ENCODE measurements at regions not wholly inside any gene's neighbourhood (a gene's known extent, or its start where the extent isn't known, plus 50 kb on each side); places are given as distances from the start of the nearest gene placed in this dataset.
"Not testable (repeated sequence)": the region's sequence is repeated elsewhere in the genome, so short reads cannot be mapped to it uniquely, and the experiment has no call there.

GRCh38 chr2:167355821-167356220 lies 467.5 kb downstream of the XIRP2 start:
- no peaks in the 10 kb centered on the region for H3K27me3 Mint-ChIP-seq
- ATAC-seq (replicated peaks; ENCODE audit: extremely low read depth, poor library complexity, severe bottlenecking) (no peak), DNase-seq (ENCODE audit: low spot score in 2 of 2) (no peak)
- H3K4me3 Mint-ChIP-seq: no peak overlapping the region
- H3K36me3 Mint-ChIP-seq (ENCODE audit: insufficient read depth): no peaks in the 10 kb centered on the region
- peaks cover 12% of the 10 kb centered on the region for H3K9me3 Mint-ChIP-seq
- H3K27ac Mint-ChIP-seq (ENCODE audit: low read depth): no peak overlapping the region
- H3K4me1 Mint-ChIP-seq: no peaks in the 10 kb centered on the region

- Mint-ChIP-seq H3K9me3 (peaks cover 12% of the 10 kb centered on the region), H3K4me3 (no peak overlapping the region), H3K27ac (ENCODE audit: low read depth) (no peak overlapping the region), H3K36me3 (ENCODE audit: insufficient read depth) (no peaks in the 10 kb centered on the region), H3K4me1 (no peaks in the 10 kb centered on the region), H3K27me3 (no peaks in the 10 kb centered on the region)
- ATAC-seq (replicated peaks; ENCODE audit: extremely low read depth, poor library complexity, severe bottlenecking) (no peak), DNase-seq (ENCODE audit: low spot score in 2 of 2) (no peak)
Observed at GRCh38 chr2:167353605-167354280, 465.5 kb downstream of the XIRP2 start.

- ATAC-seq (replicated peaks; ENCODE audit: extremely low read depth, poor library complexity, severe bottlenecking): no peak
- Mint-ChIP-seq H3K27ac (ENCODE audit: low read depth) (no peak overlapping the region), H3K4me1 (no peaks in the 10 kb centered on the region), H3K4me3 (no peak overlapping the region), H3K27me3 (no peaks in the 10 kb centered on the region), H3K9me3 (no peaks in the 10 kb centered on the region), H3K36me3 (ENCODE audit: insufficient read depth) (no peaks in the 10 kb centered on the region)
- no peak for DNase-seq (ENCODE audit: low spot score in 2 of 2)
Observed at GRCh38 chr2:167345559-167345958, 457.3 kb downstream of the XIRP2 start.

GRCh38 chr2:167342769-167343168 lies 454.5 kb downstream of the XIRP2 start:
- H3K27ac Mint-ChIP-seq (ENCODE audit: low read depth): no peak overlapping the region
- no peaks in the 10 kb centered on the region for H3K4me1 Mint-ChIP-seq
- H3K9me3 Mint-ChIP-seq: no peaks in the 10 kb centered on the region
- no peak for ATAC-seq (replicated peaks; ENCODE audit: extremely low read depth, poor library complexity, severe bottlenecking)
- H3K36me3 Mint-ChIP-seq (ENCODE audit: insufficient read depth): no peaks in the 10 kb centered on the region
- no peak overlapping the region for H3K4me3 Mint-ChIP-seq
- no peak for DNase-seq (ENCODE audit: low spot score in 2 of 2)
- no peaks in the 10 kb centered on the region for H3K27me3 Mint-ChIP-seq

GRCh38 chr2:167340322-167340721 lies 452.0 kb downstream of the XIRP2 start:
- H3K4me3 Mint-ChIP-seq: no peak overlapping the region
- H3K27me3 Mint-ChIP-seq: no peaks in the 10 kb centered on the region
- H3K9me3 Mint-ChIP-seq: no peaks in the 10 kb centered on the region
- no peak for ATAC-seq (replicated peaks; ENCODE audit: extremely low read depth, poor library complexity, severe bottlenecking)
- DNase-seq (ENCODE audit: low spot score in 2 of 2): no peak
- no peaks in the 10 kb centered on the region for H3K4me1 Mint-ChIP-seq
- H3K27ac Mint-ChIP-seq (ENCODE audit: low read depth): no peak overlapping the region
- no peaks in the 10 kb centered on the region for H3K36me3 Mint-ChIP-seq (ENCODE audit: insufficient read depth)

- ATAC-seq (replicated peaks; ENCODE audit: extremely low read depth, poor library complexity, severe bottlenecking) (no peak), DNase-seq (ENCODE audit: low spot score in 2 of 2) (no peak)
- Mint-ChIP-seq H3K27me3 (no peaks in the 10 kb centered on the region), H3K4me3 (no peak overlapping the region), H3K36me3 (ENCODE audit: insufficient read depth) (no peaks in the 10 kb centered on the region), H3K9me3 (no peaks in the 10 kb centered on the region), H3K4me1 (no peaks in the 10 kb centered on the region), H3K27ac (ENCODE audit: low read depth) (no peak overlapping the region)
Observed at GRCh38 chr2:167336213-167336612, 447.9 kb downstream of the XIRP2 start.

GRCh38 chr2:167335541-167335992 lies 447.3 kb downstream of the XIRP2 start:
- no peaks in the 10 kb centered on the region for H3K27me3 Mint-ChIP-seq
- H3K27ac Mint-ChIP-seq (ENCODE audit: low read depth): no peak overlapping the region
- no peaks in the 10 kb centered on the region for H3K36me3 Mint-ChIP-seq (ENCODE audit: insufficient read depth)
- ATAC-seq (replicated peaks; ENCODE audit: extremely low read depth, poor library complexity, severe bottlenecking) (no peak), DNase-seq (ENCODE audit: low spot score in 2 of 2) (no peak)
- H3K9me3 Mint-ChIP-seq: no peaks in the 10 kb centered on the region
- no peak overlapping the region for H3K4me3 Mint-ChIP-seq
- H3K4me1 Mint-ChIP-seq: no peaks in the 10 kb centered on the region

- Mint-ChIP-seq H3K27ac (ENCODE audit: low read depth) (no peak overlapping the region), H3K27me3 (no peaks in the 10 kb centered on the region), H3K4me1 (no peaks in the 10 kb centered on the region), H3K9me3 (no peaks in the 10 kb centered on the region), H3K4me3 (no peak overlapping the region), H3K36me3 (ENCODE audit: insufficient read depth) (no peaks in the 10 kb centered on the region)
- no peak for ATAC-seq (replicated peaks; ENCODE audit: extremely low read depth, poor library complexity, severe bottlenecking)
- DNase-seq (ENCODE audit: low spot score in 2 of 2): no peak
Observed at GRCh38 chr2:167334146-167334742, 446.0 kb downstream of the XIRP2 start.

- no peak overlapping the region for H3K4me3 Mint-ChIP-seq
- H3K27me3 Mint-ChIP-seq: no peaks in the 10 kb centered on the region
- no peak for ATAC-seq (replicated peaks; ENCODE audit: extremely low read depth, poor library complexity, severe bottlenecking)
- no peaks in the 10 kb centered on the region for H3K4me1 Mint-ChIP-seq
- no peaks in the 10 kb centered on the region for H3K9me3 Mint-ChIP-seq
- no peak overlapping the region for H3K27ac Mint-ChIP-seq (ENCODE audit: low read depth)
- DNase-seq (ENCODE audit: low spot score in 2 of 2): no peak
- no peaks in the 10 kb centered on the region for H3K36me3 Mint-ChIP-seq (ENCODE audit: insufficient read depth)
Observed at GRCh38 chr2:167333245-167333644, 445.0 kb downstream of the XIRP2 start.

- Mint-ChIP-seq H3K4me3 (no peak overlapping the region), H3K36me3 (ENCODE audit: insufficient read depth) (no peaks in the 10 kb centered on the region)
- ATAC-seq (replicated peaks; ENCODE audit: extremely low read depth, poor library complexity, severe bottlenecking): no peak
Observed at GRCh38 chr2:167332358-167332757, 444.1 kb downstream of the XIRP2 start.

GRCh38 chr2:167331636-167332232 lies 443.5 kb downstream of the XIRP2 start:
- H3K9me3 Mint-ChIP-seq: no peaks in the 10 kb centered on the region
- no peak overlapping the region for H3K4me3 Mint-ChIP-seq
- ATAC-seq (replicated peaks; ENCODE audit: extremely low read depth, poor library complexity, severe bottlenecking) (no peak), DNase-seq (ENCODE audit: low spot score in 2 of 2) (no peak)
- H3K27me3 Mint-ChIP-seq: no peaks in the 10 kb centered on the region
- H3K27ac Mint-ChIP-seq (ENCODE audit: low read depth): no peak overlapping the region
- no peaks in the 10 kb centered on the region for H3K36me3 Mint-ChIP-seq (ENCODE audit: insufficient read depth)
- no peaks in the 10 kb centered on the region for H3K4me1 Mint-ChIP-seq

More at GRCh38 chr2:167332358-167332757, 444.1 kb downstream of the XIRP2 start:
- no peak for DNase-seq (ENCODE audit: low spot score in 2 of 2)
- Mint-ChIP-seq H3K9me3 (no peaks in the 10 kb centered on the region), H3K27me3 (no peaks in the 10 kb centered on the region), H3K27ac (ENCODE audit: low read depth) (no peak overlapping the region), H3K4me1 (no peaks in the 10 kb centered on the region)

GRCh38 chr2:167328808-167329207 lies 440.5 kb downstream of the XIRP2 start:
- H3K4me1 Mint-ChIP-seq; H3K4me3 Mint-ChIP-seq; H3K9me3 Mint-ChIP-seq; H3K27ac Mint-ChIP-seq (ENCODE audit: low read depth); ATAC-seq (replicated peaks; ENCODE audit: extremely low read depth, poor library complexity, severe bottlenecking); H3K36me3 Mint-ChIP-seq (ENCODE audit: insufficient read depth); DNase-seq (ENCODE audit: low spot score in 2 of 2); H3K27me3 Mint-ChIP-seq: not testable (repeated sequence)

GRCh38 chr2:167322795-167323194 lies 434.5 kb downstream of the XIRP2 start:
- Mint-ChIP-seq H3K27me3 (no peaks in the 10 kb centered on the region), H3K36me3 (ENCODE audit: insufficient read depth) (no peaks in the 10 kb centered on the region), H3K9me3 (no peaks in the 10 kb centered on the region), H3K4me1 (no peaks in the 10 kb centered on the region), H3K27ac (ENCODE audit: low read depth) (no peak overlapping the region), H3K4me3 (no peak overlapping the region)
- DNase-seq (ENCODE audit: low spot score in 2 of 2) (no peak), ATAC-seq (replicated peaks; ENCODE audit: extremely low read depth, poor library complexity, severe bottlenecking) (no peak)

All from central memory CD8-positive, alpha-beta T cell (primary cell).